ENCODE measurements at regions not wholly inside any gene's neighbourhood (a gene's known extent, or its start where the extent isn't known, plus 50 kb on each side); places are given as distances from the start of the nearest gene placed in this dataset.
A peak's percentile ranks its signal among the peaks of the same experiment; 100 is the strongest.
"Not testable (repeated sequence)": the region's sequence is repeated elsewhere in the genome, so short reads cannot be mapped to it uniquely, and the experiment has no call there.

GRCh38 chr11:89615642-89616041 lies 94.5 kb upstream of the TRIM77 start:
- DNase-seq, result not testable (repeated sequence)

GRCh38 chr11:89616161-89616560 lies 93.9 kb upstream of the TRIM77 start:
- DNase-seq, result not testable (repeated sequence)

- peak in 1 of 2 donors; percentile 2 for DNase-seq
Observed at GRCh38 chr11:89616999-89617602, 93.0 kb upstream of the TRIM77 start.

GRCh38 chr11:89620721-89621120 lies 89.4 kb upstream of the TRIM77 start:
- DNase-seq, result not testable (repeated sequence)

GRCh38 chr11:89625171-89625570 lies 84.9 kb upstream of the TRIM77 start:
- no peak for DNase-seq

GRCh38 chr11:89626366-89626765 lies 83.7 kb upstream of the TRIM77 start:
- DNase-seq, result no peak

GRCh38 chr11:89626881-89627280 lies 83.2 kb upstream of the TRIM77 start:
- not testable (repeated sequence) for DNase-seq

- peak; percentile 11 to 56 for DNase-seq
Observed at GRCh38 chr11:89633135-89633705, 76.9 kb upstream of the TRIM77 start.

- DNase-seq, result not testable (repeated sequence)
Observed at GRCh38 chr11:89640777-89641176, 69.3 kb upstream of the TRIM77 start.

GRCh38 chr11:89648232-89648631 lies 61.9 kb upstream of the TRIM77 start:
- not testable (repeated sequence) for DNase-seq

GRCh38 chr11:89648996-89649395 lies 61.1 kb upstream of the TRIM77 start:
- not testable (repeated sequence) for DNase-seq

- DNase-seq, result peak in 1 of 2 donors; percentile 22
Observed at GRCh38 chr11:89654669-89655068, 55.4 kb upstream of the TRIM77 start.

- not testable (repeated sequence) for DNase-seq
Observed at GRCh38 chr11:89658767-89659166, 51.3 kb upstream of the TRIM77 start.

- not testable (repeated sequence) for DNase-seq
Observed at GRCh38 chr11:89659414-89659813, 50.7 kb upstream of the TRIM77 start.

- no peak for DNase-seq
Observed at GRCh38 chr11:89660234-89660633, 49.9 kb upstream of the TRIM77 start.
